GM12878 (cell line): ENCODE measurements at regions not wholly inside any gene's neighbourhood (a gene's known extent, or its start where the extent isn't known, plus 50 kb on each side); places are given as distances from the start of the nearest gene placed in this dataset.

ENCODE experiments used
- ATAC-seq: fragments of 200-7000 bp; cut with Tn5 transposase; 3 replicates; pipeline ENCODE4 v1.9.1; 2020; ENCODE audit warnings: mild to moderate bottlenecking, moderate library complexity
- BruUV-seq: library from RNA; stranded (reverse); fragments of 400-500 nt; replicated peaks from 2 replicates; lab custom pipeline; 2021; lab: Mats Ljungman, UMichigan
- CTCF ChIA-PET: fragments of 300-600 bp; sonication (Branson Sonifier 250); formaldehyde crosslinking; extraction: SDS; loops from one replicate; lab custom pipeline; 2021; ENCODE audit warnings: inconsistent platforms; lab: Yijun Ruan, JAX
- POLR2A ChIA-PET: fragments of 350-600 bp; formaldehyde crosslinking; extraction: SDS; loops from one replicate; lab custom pipeline; 2021; ENCODE audit warnings: inconsistent platforms; lab: Charles Lee
- RAD21 ChIA-PET: fragments of 300-600 bp; sonication (Branson Sonifier 250); formaldehyde crosslinking; loops from one replicate; lab custom pipeline; 2023; ENCODE audit warnings: antibody characterized with exemption; ENCODE audit not compliant: unreplicated experiment; lab: Charles Lee
- SMC1A ChIA-PET: fragments of 300-600 bp; sonication (Branson Sonifier 250); formaldehyde crosslinking; loops from one replicate; lab custom pipeline; 2023; ENCODE audit not compliant: unreplicated experiment, uncharacterized antibody; lab: Charles Lee
- DNase-seq: peaks from one replicate; pipeline ENCODE4 v3.0.0-alpha.2; 2011; ENCODE audit warnings: low read depth, low spot score
- FAIRE-seq: peaks from 3 replicates; lab custom pipeline; 2011; peaks lifted over from hg19 to GRCh38; lab: Jason Lieb, UNC
- H2AFZ ChIP-seq: 2 replicates; pipeline ENCODE4 v1.6.0; 2011; ENCODE audit warnings: low read depth, low read length, control low read depth; ENCODE audit not compliant: control insufficient read depth
- H3K27ac ChIP-seq: 2 replicates; pipeline ENCODE4 v1.5.1; 2011; ENCODE audit warnings: control low read depth; ENCODE audit not compliant: control insufficient read depth, insufficient read depth
- H3K27me3 ChIP-seq, 2 experiments: replicated peaks in 1 of 2; 2 replicates each; pipeline versions ENCODE4 v1.6.0 to v1.6.1; 2011; ENCODE audit warnings: low read length in 1 of 2; ENCODE audit not compliant: control insufficient read depth in 2 of 2, insufficient read depth in 2 of 2
- H3K36me3 ChIP-seq, 2 experiments: 2 replicates each; pipeline ENCODE4 v1.5.1; 2011; ENCODE audit warnings: low read length in 1 of 2; ENCODE audit not compliant: control insufficient read depth in 2 of 2, insufficient read depth in 2 of 2
- H3K4me1 ChIP-seq: 2 replicates; pipeline ENCODE4 v1.6.1; 2011; ENCODE audit warnings: mild to moderate bottlenecking, low read length, moderate library complexity, mixed read lengths; ENCODE audit not compliant: control insufficient read depth, insufficient read depth
- H3K4me2 ChIP-seq: 2 replicates; pipeline ENCODE4 v1.6.0; 2011; ENCODE audit warnings: control low read depth; ENCODE audit not compliant: control insufficient read depth, insufficient read depth
- H3K4me3 ChIP-seq: fragments of 200-600 bp; sonication (generic); 2 replicates; pipeline ENCODE4 v1.5.1; 2016
- H3K79me2 ChIP-seq: 2 replicates; pipeline ENCODE4 v1.6.0; 2011; ENCODE audit warnings: low read length; ENCODE audit not compliant: control insufficient read depth, insufficient read depth
- H3K9ac ChIP-seq: 2 replicates; pipeline ENCODE4 v1.8.0; 2011; ENCODE audit warnings: low read length, control low read depth, mixed read lengths; ENCODE audit not compliant: control insufficient read depth, insufficient read depth
- H3K9me3 ChIP-seq: replicated peaks from 3 replicates; pipeline ENCODE4 v1.5.1; 2011; ENCODE audit warnings: mild to moderate bottlenecking, low read length; ENCODE audit not compliant: control insufficient read depth, insufficient read depth
- H4K20me1 ChIP-seq: 2 replicates; pipeline ENCODE4 v1.6.0; 2011; ENCODE audit not compliant: control insufficient read depth, insufficient read depth
- BRCA1 ChIP-seq: IDR thresholded peaks from 2 replicates; pipeline ENCODE4 v1.6.1; 2011; ENCODE audit warnings: low read depth, low read length, improper control_type of control experiment
- CHD1 ChIP-seq: IDR thresholded peaks from 2 replicates; pipeline ENCODE4 v1.6.1; 2012; ENCODE audit warnings: low read depth, low read length, improper control_type of control experiment
- FOXK2 ChIP-seq: fragments of 450-650 bp; IDR thresholded peaks from 2 replicates; pipeline ENCODE4 v1.6.1; 2017; ENCODE audit warnings: mild to moderate bottlenecking, moderate library complexity
- MTA2 ChIP-seq: fragments of 450-650 bp; IDR thresholded peaks from 2 replicates; pipeline ENCODE4 v1.6.1; 2016; ENCODE audit warnings: low read depth, mild to moderate bottlenecking, moderate library complexity
- NBN ChIP-seq: fragments of 450-650 bp; IDR thresholded peaks from 2 replicates; pipeline ENCODE4 v1.6.1; 2016
- RAD51 ChIP-seq: fragments of 450-650 bp; IDR thresholded peaks from 2 replicates; pipeline ENCODE4 v1.6.1; 2016; ENCODE audit warnings: moderate library complexity, mild to moderate bottlenecking, inconsistent platforms
- SMC3 ChIP-seq: IDR thresholded peaks from 2 replicates; pipeline ENCODE4 v1.6.1; 2011; ENCODE audit warnings: low read length, improper control_type of control experiment, borderline replicate concordance
- ZNF687 ChIP-seq: fragments of 450-650 bp; IDR thresholded peaks from 2 replicates; pipeline ENCODE4 v1.6.1; 2017; ENCODE audit warnings: mild to moderate bottlenecking, moderate library complexity
- in situ Hi-C: fragments of 300-500 bp; cut with MboI; formaldehyde crosslinking; loops from 9 replicates; pipeline ENCODE4 v1.14.3; 2018; ENCODE audit warnings: mixed read lengths
- intact Hi-C: fragments of 100-400 bp; cut with micrococcal nuclease; formaldehyde crosslinking; loops from one replicate; pipeline ENCODE4 v1.14.2; 2022; ENCODE audit not compliant: unreplicated experiment
- TF ChIP-seq, protein P1 (sequence below): fragments of 450-650 bp; formaldehyde crosslinking; IDR thresholded peaks from 2 replicates; pipeline ENCODE4 v1.5.0; 2022; ENCODE audit warnings: mild to moderate bottlenecking, missing genetic modification characterization
- TF ChIP-seq, protein P2 (sequence below): fragments of 450-650 bp; IDR thresholded peaks from 2 replicates; pipeline ENCODE4 v1.6.1; 2014; ENCODE audit warnings: mild to moderate bottlenecking

DNA sequence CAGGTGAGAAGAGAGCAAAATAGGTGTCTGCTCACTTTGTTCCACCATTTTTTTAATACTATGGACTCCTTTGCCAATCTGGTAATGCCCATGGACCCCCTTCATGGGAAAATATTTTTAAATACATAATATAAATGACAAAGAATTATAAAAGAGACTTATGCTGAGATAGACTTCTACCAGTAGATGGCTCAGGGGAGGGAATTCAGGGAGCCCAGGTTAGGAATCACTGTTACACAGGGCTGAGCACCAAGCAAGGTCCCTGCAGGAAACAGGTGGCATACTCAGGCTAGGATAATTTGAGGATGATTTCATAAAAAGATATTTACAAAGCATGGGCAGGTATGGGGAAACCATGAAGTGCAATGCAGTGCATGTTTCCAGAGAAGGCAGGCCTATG, 525.9 kb downstream of the FGF9 start:
- Histone ChIP-seq H4K20me1 (no peaks in the 10 kb centered on the region), H3K27ac (no peak overlapping the region), H3K36me3 (no peaks in the 10 kb centered on the region), H3K27me3 (no peaks in the 10 kb centered on the region), H3K9ac (no peak overlapping the region), H3K4me2 (no peak overlapping the region), H3K79me2 (no peaks in the 10 kb centered on the region), H3K9me3 (no peaks in the 10 kb centered on the region), H2AFZ (no peak overlapping the region), H3K4me1 (no peaks in the 10 kb centered on the region), H3K4me3 (no peak overlapping the region)
- ChIA-PET SMC1A (no interaction called here), POLR2A (no interaction called here), CTCF (no interaction called here), RAD21 (no interaction called here)
- no peak for FAIRE-seq
- no TSS peak for BruUV-seq
- TF ChIP-seq RAD51 (no peak), SMC3 (no peak), MTA2 (no peak), NBN (no peak), BRCA1 (no peak), CHD1 (no peak), FOXK2 (no peak), ZNF687 (no peak)
- TF ChIP-seq, protein P1, sequence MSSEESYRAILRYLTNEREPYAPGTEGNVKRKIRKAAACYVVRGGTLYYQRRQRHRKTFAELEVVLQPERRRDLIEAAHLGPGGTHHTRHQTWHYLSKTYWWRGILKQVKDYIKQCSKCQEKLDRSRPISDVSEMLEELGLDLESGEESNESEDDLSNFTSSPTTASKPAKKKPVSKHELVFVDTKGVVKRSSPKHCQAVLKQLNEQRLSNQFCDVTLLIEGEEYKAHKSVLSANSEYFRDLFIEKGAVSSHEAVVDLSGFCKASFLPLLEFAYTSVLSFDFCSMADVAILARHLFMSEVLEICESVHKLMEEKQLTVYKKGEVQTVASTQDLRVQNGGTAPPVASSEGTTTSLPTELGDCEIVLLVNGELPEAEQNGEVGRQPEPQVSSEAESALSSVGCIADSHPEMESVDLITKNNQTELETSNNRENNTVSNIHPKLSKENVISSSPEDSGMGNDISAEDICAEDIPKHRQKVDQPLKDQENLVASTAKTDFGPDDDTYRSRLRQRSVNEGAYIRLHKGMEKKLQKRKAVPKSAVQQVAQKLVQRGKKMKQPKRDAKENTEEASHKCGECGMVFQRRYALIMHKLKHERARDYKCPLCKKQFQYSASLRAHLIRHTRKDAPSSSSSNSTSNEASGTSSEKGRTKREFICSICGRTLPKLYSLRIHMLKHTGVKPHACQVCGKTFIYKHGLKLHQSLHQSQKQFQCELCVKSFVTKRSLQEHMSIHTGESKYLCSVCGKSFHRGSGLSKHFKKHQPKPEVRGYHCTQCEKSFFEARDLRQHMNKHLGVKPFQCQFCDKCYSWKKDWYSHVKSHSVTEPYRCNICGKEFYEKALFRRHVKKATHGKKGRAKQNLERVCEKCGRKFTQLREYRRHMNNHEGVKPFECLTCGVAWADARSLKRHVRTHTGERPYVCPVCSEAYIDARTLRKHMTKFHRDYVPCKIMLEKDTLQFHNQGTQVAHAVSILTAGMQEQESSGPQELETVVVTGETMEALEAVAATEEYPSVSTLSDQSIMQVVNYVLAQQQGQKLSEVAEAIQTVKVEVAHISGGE (CRISPR knock-in tag) = no peak
- TF ChIP-seq, protein P2, sequence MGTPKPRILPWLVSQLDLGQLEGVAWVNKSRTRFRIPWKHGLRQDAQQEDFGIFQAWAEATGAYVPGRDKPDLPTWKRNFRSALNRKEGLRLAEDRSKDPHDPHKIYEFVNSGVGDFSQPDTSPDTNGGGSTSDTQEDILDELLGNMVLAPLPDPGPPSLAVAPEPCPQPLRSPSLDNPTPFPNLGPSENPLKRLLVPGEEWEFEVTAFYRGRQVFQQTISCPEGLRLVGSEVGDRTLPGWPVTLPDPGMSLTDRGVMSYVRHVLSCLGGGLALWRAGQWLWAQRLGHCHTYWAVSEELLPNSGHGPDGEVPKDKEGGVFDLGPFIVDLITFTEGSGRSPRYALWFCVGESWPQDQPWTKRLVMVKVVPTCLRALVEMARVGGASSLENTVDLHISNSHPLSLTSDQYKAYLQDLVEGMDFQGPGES = no peak
- no peak for DNase-seq
- in situ Hi-C loops = no loop called here
- intact Hi-C loops = no loop called here
- no peak for ATAC-seq
